Kidney epithelial cell (primary cell): ENCODE measurements at regions not wholly inside any gene's neighbourhood (a gene's known extent, or its start where the extent isn't known, plus 50 kb on each side); places are given as distances from the start of the nearest gene placed in this dataset.

Source experiments
- DNase-seq: peaks from one replicate; pipeline ENCODE4 v3.0.0-alpha.2; 2010; ENCODE audit warnings: low read depth
- H3K27me3 ChIP-seq: 2 replicates; pipeline ENCODE4 v1.6.0; 2011; ENCODE audit warnings: low read length; ENCODE audit not compliant: control insufficient read depth, insufficient read depth
- H3K36me3 ChIP-seq: 2 replicates; pipeline ENCODE4 v1.5.1; 2011; ENCODE audit warnings: low read length; ENCODE audit not compliant: control insufficient read depth, insufficient read depth
- H3K4me3 ChIP-seq: 2 replicates; pipeline ENCODE4 v1.5.1; 2011; ENCODE audit warnings: low read depth, mild to moderate bottlenecking, control low read depth, low read length
- CTCF ChIP-seq: IDR thresholded peaks from 2 replicates; pipeline ENCODE4 v1.5.1; 2011; ENCODE audit warnings: mild to moderate bottlenecking, moderate library complexity, low read length, control low read depth, inconsistent platforms; ENCODE audit not compliant: insufficient read depth, poor library complexity, severe bottlenecking

- H3K27me3 ChIP-seq, result no peaks in the 10 kb centered on the region
These were observed 185.1 kb upstream of the HDDC2 start for GRCh38 chr6:125486881-125487280.

GRCh38 chr6:125489579-125490285 is 188.0 kb upstream of the HDDC2 start:
- DNase-seq, result no peak
- H3K36me3 ChIP-seq, result no peaks in the 10 kb centered on the region
- no peak overlapping the region for H3K4me3 ChIP-seq
- TF ChIP-seq CTCF, result no peak
- H3K27me3 ChIP-seq, result no peaks in the 10 kb centered on the region

More at GRCh38 chr6:125486881-125487280, 185.1 kb upstream of the HDDC2 start:
- Histone ChIP-seq H3K36me3 (no peaks in the 10 kb centered on the region), H3K4me3 (no peak overlapping the region)
- TF ChIP-seq CTCF, result no peak
- DNase-seq, result no peak

DNA sequence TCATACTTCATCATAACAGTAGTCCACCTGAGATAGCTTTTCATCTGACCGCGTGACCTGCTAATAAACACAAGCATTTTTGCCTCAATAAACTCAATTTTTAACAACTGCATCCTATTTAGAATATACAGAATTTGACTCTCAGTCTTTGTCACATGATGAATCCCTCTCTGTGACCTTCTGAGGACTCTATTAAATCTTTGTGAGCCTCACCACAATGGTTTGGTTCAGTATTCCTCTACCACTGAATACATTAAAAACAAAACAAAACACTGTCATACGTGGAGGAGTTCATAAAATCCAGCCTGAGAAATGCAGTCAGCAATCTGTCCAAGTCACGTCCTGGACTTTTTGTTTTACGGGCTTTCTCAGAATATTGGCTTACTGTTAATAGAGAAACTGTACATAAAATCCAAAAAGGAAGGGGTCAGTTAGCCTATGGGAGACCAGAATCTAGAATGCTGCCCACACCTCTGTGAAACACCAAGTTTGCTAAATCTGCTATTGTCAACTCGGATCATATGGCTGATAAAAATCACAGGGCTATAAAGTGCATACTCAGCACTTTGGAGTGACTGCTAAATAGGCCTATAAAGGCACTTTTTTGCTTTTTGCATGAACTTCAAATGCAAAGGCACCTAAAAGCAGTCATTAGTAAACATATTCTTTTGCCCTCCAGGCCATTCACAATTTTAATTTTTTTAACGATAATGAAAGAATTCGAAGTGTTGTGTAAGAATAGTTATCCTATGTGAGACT is 190.3 kb upstream of the HDDC2 start:
- H3K36me3 ChIP-seq, result no peaks in the 10 kb centered on the region
- no peak for TF ChIP-seq CTCF
- no peak overlapping the region for H3K4me3 ChIP-seq
- DNase-seq, result no peak
- no peaks in the 10 kb centered on the region for H3K27me3 ChIP-seq

DNA sequence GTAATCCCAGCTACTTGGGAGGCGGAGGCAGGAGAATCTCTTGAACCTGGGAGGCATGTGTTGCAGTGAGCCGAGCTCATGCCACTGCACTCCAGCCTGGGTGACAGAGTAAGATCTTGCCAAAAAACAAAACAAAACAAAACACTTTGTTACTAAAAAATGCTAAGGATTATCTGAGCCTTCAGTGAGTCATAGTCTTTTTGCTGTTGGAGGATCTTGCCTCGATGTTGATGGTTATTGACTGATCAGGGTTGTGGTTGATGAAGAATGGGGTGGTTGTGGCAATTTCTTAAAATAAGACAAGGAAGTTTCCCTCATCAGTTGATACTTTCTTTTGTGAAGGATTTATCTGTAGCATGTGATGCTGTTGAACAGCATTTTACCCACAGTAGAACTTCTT is 196.8 kb upstream of the HDDC2 start:
- no peak for TF ChIP-seq CTCF
- Histone ChIP-seq H3K27me3 (no peaks in the 10 kb centered on the region), H3K4me3 (no peak overlapping the region), H3K36me3 (no peaks in the 10 kb centered on the region)
- DNase-seq, result no peak

- DNase-seq, result no peak
- no peak for TF ChIP-seq CTCF
- H3K36me3 ChIP-seq, result no peaks in the 10 kb centered on the region
- no peaks in the 10 kb centered on the region for H3K27me3 ChIP-seq
- H3K4me3 ChIP-seq, result no peak overlapping the region
These were observed 197.8 kb upstream of the HDDC2 start for GRCh38 chr6:125499535-125499934.
